ENCODE measurements at regions not wholly inside any gene's neighbourhood (a gene's known extent, or its start where the extent isn't known, plus 50 kb on each side); places are given as distances from the start of the nearest gene placed in this dataset.

DNA sequence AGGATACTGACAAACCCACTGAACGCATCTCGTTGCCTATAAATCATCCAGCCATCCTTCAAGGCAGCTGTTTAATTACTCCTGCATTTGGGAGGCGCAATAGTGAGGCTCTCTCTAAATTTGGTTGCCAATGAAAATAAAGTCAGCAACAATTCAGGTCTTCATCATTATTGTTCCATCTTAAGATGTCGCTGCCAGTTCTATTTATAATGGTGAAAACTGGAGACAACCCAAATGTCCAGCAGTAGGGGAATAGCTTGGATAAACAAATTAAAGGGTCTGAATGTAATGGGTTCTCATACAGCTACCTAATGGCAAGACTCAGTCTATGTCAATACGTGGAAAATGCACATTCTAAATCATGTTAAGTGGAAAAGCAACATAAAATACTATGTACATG, 120.1 kb upstream of the PLXNA4 start:
- Histone ChIP-seq H3K9me3 (ENCODE audit: insufficient read depth, low read depth, low read length) (no peaks in the 10 kb centered on the region), H3K4me3 (ENCODE audit: low read length) (no peak overlapping the region), H3K36me3 (ENCODE audit: insufficient read depth, low read length) (no peaks in the 10 kb centered on the region), H3K4me1 (ENCODE audit: insufficient read depth, low read length) (no peaks in the 10 kb centered on the region), H3K27ac (ENCODE audit: low read depth, low read length) (no peak overlapping the region), H3K27me3 (ENCODE audit: insufficient read depth, low read length) (no peaks in the 10 kb centered on the region), H3K9ac (ENCODE audit: low read depth, low read length) (no peak overlapping the region)
- WGBS = 87% methylated on average over 5 of the region's 5 CpGs

DNA sequence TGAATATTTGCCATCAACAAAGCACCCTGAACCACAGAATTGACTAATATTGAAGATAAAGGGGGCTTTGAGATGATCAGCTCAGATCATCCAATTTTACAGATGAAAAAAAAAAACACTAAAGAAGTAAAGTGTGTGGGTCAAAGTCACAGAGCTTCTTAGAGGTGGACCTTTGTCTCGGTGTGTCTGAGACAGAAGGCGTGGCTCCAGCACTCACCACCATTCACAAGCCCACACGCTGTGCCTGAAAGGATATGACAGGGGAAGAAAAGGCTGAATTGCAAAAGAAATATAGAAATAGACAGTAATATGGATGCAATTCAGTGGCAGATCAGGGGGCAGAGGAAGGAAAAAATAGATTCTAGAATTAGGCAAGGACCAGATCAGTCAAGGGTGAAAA, 114.9 kb upstream of the PLXNA4 start:
- no peaks in the 10 kb centered on the region for H3K36me3 ChIP-seq (ENCODE audit: insufficient read depth, low read length)
- peaks cover 7% of the 10 kb centered on the region; the same call in 1 of the 2 replicates for H3K9me3 ChIP-seq (ENCODE audit: insufficient read depth, low read depth, low read length)
- H3K9ac ChIP-seq (ENCODE audit: low read depth, low read length) = no peak overlapping the region
- no peak overlapping the region for H3K4me3 ChIP-seq (ENCODE audit: low read length)
- H3K27ac ChIP-seq (ENCODE audit: low read depth, low read length) = no peak overlapping the region
- H3K27me3 ChIP-seq (ENCODE audit: insufficient read depth, low read length) = no peaks in the 10 kb centered on the region
- H3K4me1 ChIP-seq (ENCODE audit: insufficient read depth, low read length) = peaks cover 13% of the 10 kb centered on the region
- 88% methylated on average over 3 of the region's 3 CpGs for WGBS

- H3K27me3 ChIP-seq (ENCODE audit: insufficient read depth, low read length) = no peaks in the 10 kb centered on the region
These were observed 113.9 kb upstream of the PLXNA4 start for GRCh38 chr7:132690174-132690573.

GRCh38 chr7:132687981-132688383, 111.7 kb upstream of the PLXNA4 start:
- Histone ChIP-seq H3K4me1 (ENCODE audit: insufficient read depth, low read length) (peaks cover 13% of the 10 kb centered on the region), H3K27me3 (ENCODE audit: insufficient read depth, low read length) (no peaks in the 10 kb centered on the region), H3K4me3 (ENCODE audit: low read length) (peak overlapping the region; percentile 11; the same call in 1 of the 2 replicates), H3K9ac (ENCODE audit: low read depth, low read length) (peak overlapping the region; percentile 7; the same call in 1 of the 2 replicates), H3K9me3 (ENCODE audit: insufficient read depth, low read depth, low read length) (peaks cover 17% of the 10 kb centered on the region; the same call in 1 of the 2 replicates), H3K36me3 (ENCODE audit: insufficient read depth, low read length) (no peaks in the 10 kb centered on the region), H3K27ac (ENCODE audit: low read depth, low read length) (peak overlapping the region; percentile 82)
- WGBS = 17% methylated on average over 5 of the region's 5 CpGs

More at GRCh38 chr7:132690174-132690573, 113.9 kb upstream of the PLXNA4 start:
- Histone ChIP-seq H3K4me3 (ENCODE audit: low read length) (no peak overlapping the region), H3K9me3 (ENCODE audit: insufficient read depth, low read depth, low read length) (peaks cover 17% of the 10 kb centered on the region; the same call in 1 of the 2 replicates), H3K36me3 (ENCODE audit: insufficient read depth, low read length) (no peaks in the 10 kb centered on the region), H3K4me1 (ENCODE audit: insufficient read depth, low read length) (peaks cover 13% of the 10 kb centered on the region), H3K27ac (ENCODE audit: low read depth, low read length) (no peak overlapping the region), H3K9ac (ENCODE audit: low read depth, low read length) (no peak overlapping the region)
- 92% methylated on average over 10 of the region's 10 CpGs for WGBS

DNA sequence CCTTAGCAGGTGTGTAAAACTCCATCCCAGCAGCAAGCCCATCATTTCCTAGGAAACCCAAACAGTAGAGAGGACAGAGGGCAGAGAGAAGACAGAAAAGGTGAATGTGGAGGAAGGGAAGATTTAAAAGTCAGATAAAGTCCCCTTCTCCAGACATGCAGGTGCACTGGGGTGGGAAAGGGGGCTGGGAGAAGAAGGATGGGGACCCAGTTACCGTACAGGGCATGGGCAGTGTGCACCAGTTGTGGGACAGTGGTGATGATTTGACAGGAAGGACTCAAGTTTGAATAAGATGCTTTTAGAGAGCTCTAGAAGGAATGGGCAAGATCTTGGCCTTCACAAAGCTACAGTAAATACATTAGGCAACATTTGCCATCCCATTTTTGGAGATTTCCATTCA, 110.7 kb upstream of the PLXNA4 start:
- H3K36me3 ChIP-seq (ENCODE audit: insufficient read depth, low read length) = no peaks in the 10 kb centered on the region
- no peak overlapping the region for H3K9ac ChIP-seq (ENCODE audit: low read depth, low read length)
- peaks cover 17% of the 10 kb centered on the region; the same call in 1 of the 2 replicates for H3K9me3 ChIP-seq (ENCODE audit: insufficient read depth, low read depth, low read length)
- no peaks in the 10 kb centered on the region for H3K27me3 ChIP-seq (ENCODE audit: insufficient read depth, low read length)
- H3K4me3 ChIP-seq (ENCODE audit: low read length) = no peak overlapping the region
- H3K4me1 ChIP-seq (ENCODE audit: insufficient read depth, low read length) = peaks cover 13% of the 10 kb centered on the region
- 97% methylated on average over 1 of the region's 1 CpG for WGBS
- peak overlapping the region; percentile 82 for H3K27ac ChIP-seq (ENCODE audit: low read depth, low read length)

DNA sequence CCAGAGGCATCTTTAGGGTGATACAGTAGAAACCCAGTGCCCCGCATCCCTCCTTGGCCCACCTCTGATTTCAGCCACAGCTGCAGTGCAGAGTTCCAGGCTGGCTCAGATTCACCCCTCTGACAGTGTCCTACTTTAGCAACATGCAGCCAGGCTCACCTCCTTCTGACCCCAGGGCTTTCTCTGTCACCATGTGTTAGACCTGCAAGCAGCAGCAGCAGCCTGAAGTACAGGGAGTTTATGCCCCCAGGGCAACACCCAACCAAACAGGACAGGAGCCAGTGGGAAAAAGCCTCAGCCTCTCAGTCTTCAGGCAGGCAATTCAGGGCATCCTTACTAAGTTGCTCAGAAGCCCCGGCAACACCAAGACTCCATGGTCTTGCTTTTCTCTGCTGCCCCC, 109.0 kb upstream of the PLXNA4 start:
- Histone ChIP-seq H3K4me3 (ENCODE audit: low read length) (no peak overlapping the region), H3K4me1 (ENCODE audit: insufficient read depth, low read length) (peaks cover 13% of the 10 kb centered on the region), H3K27me3 (ENCODE audit: insufficient read depth, low read length) (no peaks in the 10 kb centered on the region), H3K27ac (ENCODE audit: low read depth, low read length) (no peak overlapping the region), H3K9me3 (ENCODE audit: insufficient read depth, low read depth, low read length) (peaks cover 17% of the 10 kb centered on the region; the same call in 1 of the 2 replicates), H3K9ac (ENCODE audit: low read depth, low read length) (no peak overlapping the region), H3K36me3 (ENCODE audit: insufficient read depth, low read length) (no peaks in the 10 kb centered on the region)
- 94% methylated on average over 2 of the region's 2 CpGs for WGBS

GRCh38 chr7:132683896-132684690, 107.8 kb upstream of the PLXNA4 start:
- 93% methylated on average over 12 of the region's 12 CpGs for WGBS
- Histone ChIP-seq H3K36me3 (ENCODE audit: insufficient read depth, low read length) (no peaks in the 10 kb centered on the region), H3K4me1 (ENCODE audit: insufficient read depth, low read length) (peaks cover 13% of the 10 kb centered on the region), H3K9ac (ENCODE audit: low read depth, low read length) (no peak overlapping the region), H3K27ac (ENCODE audit: low read depth, low read length) (no peak overlapping the region), H3K4me3 (ENCODE audit: low read length) (no peak overlapping the region), H3K9me3 (ENCODE audit: insufficient read depth, low read depth, low read length) (peaks cover 17% of the 10 kb centered on the region; the same call in 1 of the 2 replicates), H3K27me3 (ENCODE audit: insufficient read depth, low read length) (no peaks in the 10 kb centered on the region)

GRCh38 chr7:132681951-132682350, 105.7 kb upstream of the PLXNA4 start:
- no peaks in the 10 kb centered on the region for H3K4me1 ChIP-seq (ENCODE audit: insufficient read depth, low read length)
- H3K4me3 ChIP-seq (ENCODE audit: low read length) = no peak overlapping the region
- H3K27me3 ChIP-seq (ENCODE audit: insufficient read depth, low read length) = no peaks in the 10 kb centered on the region
- 94% methylated on average over 3 of the region's 3 CpGs for WGBS
- no peaks in the 10 kb centered on the region for H3K36me3 ChIP-seq (ENCODE audit: insufficient read depth, low read length)
- H3K27ac ChIP-seq (ENCODE audit: low read depth, low read length) = no peak overlapping the region
- H3K9ac ChIP-seq (ENCODE audit: low read depth, low read length) = no peak overlapping the region
- peaks cover 17% of the 10 kb centered on the region; the same call in 1 of the 2 replicates for H3K9me3 ChIP-seq (ENCODE audit: insufficient read depth, low read depth, low read length)

GRCh38 chr7:132680590-132680989, 104.3 kb upstream of the PLXNA4 start:
- Histone ChIP-seq H3K36me3 (ENCODE audit: insufficient read depth, low read length) (no peaks in the 10 kb centered on the region), H3K4me1 (ENCODE audit: insufficient read depth, low read length) (no peaks in the 10 kb centered on the region)

GRCh38 chr7:132678656-132679055, 102.4 kb upstream of the PLXNA4 start:
- no peak overlapping the region for H3K9ac ChIP-seq (ENCODE audit: low read depth, low read length)
- no peaks in the 10 kb centered on the region for H3K36me3 ChIP-seq (ENCODE audit: insufficient read depth, low read length)
- 89% methylated on average over 2 of the region's 2 CpGs for WGBS
- H3K4me3 ChIP-seq (ENCODE audit: low read length) = no peak overlapping the region
- no peaks in the 10 kb centered on the region for H3K4me1 ChIP-seq (ENCODE audit: insufficient read depth, low read length)
- no peaks in the 10 kb centered on the region for H3K9me3 ChIP-seq (ENCODE audit: insufficient read depth, low read depth, low read length)
- H3K27ac ChIP-seq (ENCODE audit: low read depth, low read length) = no peak overlapping the region
- no peaks in the 10 kb centered on the region for H3K27me3 ChIP-seq (ENCODE audit: insufficient read depth, low read length)

More at GRCh38 chr7:132680590-132680989, 104.3 kb upstream of the PLXNA4 start:
- no peak overlapping the region for H3K27ac ChIP-seq (ENCODE audit: low read depth, low read length)
- no peak overlapping the region for H3K9ac ChIP-seq (ENCODE audit: low read depth, low read length)
- H3K4me3 ChIP-seq (ENCODE audit: low read length) = no peak overlapping the region
- no peaks in the 10 kb centered on the region for H3K27me3 ChIP-seq (ENCODE audit: insufficient read depth, low read length)
- H3K9me3 ChIP-seq (ENCODE audit: insufficient read depth, low read depth, low read length) = peaks cover 4% of the 10 kb centered on the region; the same call in 1 of the 2 replicates

GRCh38 chr7:132677918-132678317, 101.6 kb upstream of the PLXNA4 start:
- Histone ChIP-seq H3K4me1 (ENCODE audit: insufficient read depth, low read length) (no peaks in the 10 kb centered on the region), H3K27me3 (ENCODE audit: insufficient read depth, low read length) (no peaks in the 10 kb centered on the region), H3K9ac (ENCODE audit: low read depth, low read length) (no peak overlapping the region), H3K27ac (ENCODE audit: low read depth, low read length) (no peak overlapping the region), H3K9me3 (ENCODE audit: insufficient read depth, low read depth, low read length) (no peaks in the 10 kb centered on the region), H3K36me3 (ENCODE audit: insufficient read depth, low read length) (no peaks in the 10 kb centered on the region), H3K4me3 (ENCODE audit: low read length) (no peak overlapping the region)
- WGBS = 91% methylated on average over 5 of the region's 5 CpGs
